ENCODE measurements at regions not wholly inside any gene's neighbourhood (a gene's known extent, or its start where the extent isn't known, plus 50 kb on each side); places are given as distances from the start of the nearest gene placed in this dataset.

GRCh38 chr5:120866997-120867396, 402.9 kb downstream of the PRR16 start:
- no peak overlapping the region for H3K4me2 ChIP-seq
- ChIA-PET POLR2A (no interaction called here), CTCF (no interaction called here)
- no peak for DNase-seq (ENCODE audit: low read depth in 1 of 2, low spot score in 1 of 2)
- no peaks in the 10 kb centered on the region for H3K4me1 ChIP-seq
- FAIRE-seq: no peak
- no peak overlapping the region for H3K27ac ChIP-seq
- TF ChIP-seq RAD21 (conservative IDR thresholded peaks at IDR 0.05 in 1 of 2, IDR thresholded peaks at IDR 0.05 in 1 of 2) (no peak), KDM5A (IDR thresholded peaks at IDR 0.05) (no peak), TFCP2L1 (CRISPR knock-in tag; IDR thresholded peaks at IDR 0.05) (no peak), NPAS2 (CRISPR knock-in tag; IDR thresholded peaks at IDR 0.05; ENCODE audit: borderline replicate concordance) (no peak), HEYL (CRISPR knock-in tag; IDR thresholded peaks at IDR 0.05) (no peak), CHD4 (IDR thresholded peaks at IDR 0.05; ENCODE audit: borderline replicate concordance) (no peak), MAFK (IDR thresholded peaks at IDR 0.05; ENCODE audit: partially characterized antibody) (no peak), JUN (IDR thresholded peaks at IDR 0.05) (no peak), SMC3 (IDR thresholded peaks at IDR 0.05) (no peak), RARB (CRISPR knock-in tag; IDR thresholded peaks at IDR 0.05) (no peak), ESRRA (IDR thresholded peaks at IDR 0.05; ENCODE audit: borderline replicate concordance, low read length) (no peak), MAZ (IDR thresholded peaks at IDR 0.05; ENCODE audit: borderline replicate concordance, low read depth, low read length) (no peak), NR3C1 (IDR thresholded peaks at IDR 0.05) (no peak), PHF8 (IDR thresholded peaks at IDR 0.05; ENCODE audit: borderline replicate concordance, low read depth) (no peak), MAX (IDR thresholded peaks at IDR 0.05) (no peak), EHF (CRISPR knock-in tag; IDR thresholded peaks at IDR 0.05) (no peak)
- TF ChIP-seq, protein P1, sequence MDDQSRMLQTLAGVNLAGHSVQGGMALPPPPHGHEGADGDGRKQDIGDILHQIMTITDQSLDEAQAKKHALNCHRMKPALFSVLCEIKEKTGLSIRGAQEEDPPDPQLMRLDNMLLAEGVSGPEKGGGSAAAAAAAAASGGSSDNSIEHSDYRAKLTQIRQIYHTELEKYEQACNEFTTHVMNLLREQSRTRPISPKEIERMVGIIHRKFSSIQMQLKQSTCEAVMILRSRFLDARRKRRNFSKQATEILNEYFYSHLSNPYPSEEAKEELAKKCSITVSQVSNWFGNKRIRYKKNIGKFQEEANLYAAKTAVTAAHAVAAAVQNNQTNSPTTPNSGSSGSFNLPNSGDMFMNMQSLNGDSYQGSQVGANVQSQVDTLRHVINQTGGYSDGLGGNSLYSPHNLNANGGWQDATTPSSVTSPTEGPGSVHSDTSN (IDR thresholded peaks at IDR 0.05): no peak
- TF ChIP-seq, protein P2, sequence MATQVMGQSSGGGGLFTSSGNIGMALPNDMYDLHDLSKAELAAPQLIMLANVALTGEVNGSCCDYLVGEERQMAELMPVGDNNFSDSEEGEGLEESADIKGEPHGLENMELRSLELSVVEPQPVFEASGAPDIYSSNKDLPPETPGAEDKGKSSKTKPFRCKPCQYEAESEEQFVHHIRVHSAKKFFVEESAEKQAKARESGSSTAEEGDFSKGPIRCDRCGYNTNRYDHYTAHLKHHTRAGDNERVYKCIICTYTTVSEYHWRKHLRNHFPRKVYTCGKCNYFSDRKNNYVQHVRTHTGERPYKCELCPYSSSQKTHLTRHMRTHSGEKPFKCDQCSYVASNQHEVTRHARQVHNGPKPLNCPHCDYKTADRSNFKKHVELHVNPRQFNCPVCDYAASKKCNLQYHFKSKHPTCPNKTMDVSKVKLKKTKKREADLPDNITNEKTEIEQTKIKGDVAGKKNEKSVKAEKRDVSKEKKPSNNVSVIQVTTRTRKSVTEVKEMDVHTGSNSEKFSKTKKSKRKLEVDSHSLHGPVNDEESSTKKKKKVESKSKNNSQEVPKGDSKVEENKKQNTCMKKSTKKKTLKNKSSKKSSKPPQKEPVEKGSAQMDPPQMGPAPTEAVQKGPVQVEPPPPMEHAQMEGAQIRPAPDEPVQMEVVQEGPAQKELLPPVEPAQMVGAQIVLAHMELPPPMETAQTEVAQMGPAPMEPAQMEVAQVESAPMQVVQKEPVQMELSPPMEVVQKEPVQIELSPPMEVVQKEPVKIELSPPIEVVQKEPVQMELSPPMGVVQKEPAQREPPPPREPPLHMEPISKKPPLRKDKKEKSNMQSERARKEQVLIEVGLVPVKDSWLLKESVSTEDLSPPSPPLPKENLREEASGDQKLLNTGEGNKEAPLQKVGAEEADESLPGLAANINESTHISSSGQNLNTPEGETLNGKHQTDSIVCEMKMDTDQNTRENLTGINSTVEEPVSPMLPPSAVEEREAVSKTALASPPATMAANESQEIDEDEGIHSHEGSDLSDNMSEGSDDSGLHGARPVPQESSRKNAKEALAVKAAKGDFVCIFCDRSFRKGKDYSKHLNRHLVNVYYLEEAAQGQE (IDR thresholded peaks at IDR 0.05): no peak
- TF ChIP-seq, protein P3, sequence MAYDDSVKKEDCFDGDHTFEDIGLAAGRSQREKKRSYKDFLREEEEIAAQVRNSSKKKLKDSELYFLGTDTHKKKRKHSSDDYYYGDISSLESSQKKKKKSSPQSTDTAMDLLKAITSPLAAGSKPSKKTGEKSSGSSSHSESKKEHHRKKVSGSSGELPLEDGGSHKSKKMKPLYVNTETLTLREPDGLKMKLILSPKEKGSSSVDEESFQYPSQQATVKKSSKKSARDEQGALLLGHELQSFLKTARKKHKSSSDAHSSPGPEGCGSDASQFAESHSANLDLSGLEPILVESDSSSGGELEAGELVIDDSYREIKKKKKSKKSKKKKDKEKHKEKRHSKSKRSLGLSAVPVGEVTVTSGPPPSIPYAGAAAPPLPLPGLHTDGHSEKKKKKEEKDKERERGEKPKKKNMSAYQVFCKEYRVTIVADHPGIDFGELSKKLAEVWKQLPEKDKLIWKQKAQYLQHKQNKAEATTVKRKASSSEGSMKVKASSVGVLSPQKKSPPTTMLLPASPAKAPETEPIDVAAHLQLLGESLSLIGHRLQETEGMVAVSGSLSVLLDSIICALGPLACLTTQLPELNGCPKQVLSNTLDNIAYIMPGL (CRISPR knock-in tag; IDR thresholded peaks at IDR 0.05; ENCODE audit: borderline replicate concordance): no peak
- TF ChIP-seq, protein P4, sequence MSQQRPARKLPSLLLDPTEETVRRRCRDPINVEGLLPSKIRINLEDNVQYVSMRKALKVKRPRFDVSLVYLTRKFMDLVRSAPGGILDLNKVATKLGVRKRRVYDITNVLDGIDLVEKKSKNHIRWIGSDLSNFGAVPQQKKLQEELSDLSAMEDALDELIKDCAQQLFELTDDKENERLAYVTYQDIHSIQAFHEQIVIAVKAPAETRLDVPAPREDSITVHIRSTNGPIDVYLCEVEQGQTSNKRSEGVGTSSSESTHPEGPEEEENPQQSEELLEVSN (IDR thresholded peaks at IDR 0.05; ENCODE audit: borderline replicate concordance, low read depth): no peak
- no peaks in the 10 kb centered on the region for H3K9me3 ChIP-seq
- no peak overlapping the region for H3K4me3 ChIP-seq
- WGBS (ENCODE audit: missing lambda C conversion rate): 80% methylated on average over 7 of the region's 7 CpGs
- no peak for ATAC-seq

DNA sequence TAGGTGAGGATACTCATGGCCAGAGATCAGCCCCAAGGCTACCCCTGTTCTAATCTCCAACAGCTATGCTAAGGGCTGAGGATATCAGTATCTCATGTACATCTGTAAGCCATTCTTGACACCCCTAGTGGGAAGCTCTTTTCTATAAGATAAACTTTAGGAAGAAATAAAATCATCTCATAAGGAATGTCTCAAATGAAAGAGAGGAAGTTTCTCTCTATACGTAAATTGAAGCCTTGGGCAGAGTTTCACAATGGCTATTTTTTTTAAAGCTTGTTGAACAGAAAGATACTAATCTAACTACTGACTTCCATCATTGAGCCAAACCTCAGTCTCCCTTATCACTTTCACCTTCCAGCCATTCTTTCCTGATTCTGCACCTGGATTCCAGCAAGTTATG, 405.7 kb downstream of the PRR16 start:
- Histone ChIP-seq H3K27ac (no peak overlapping the region), H3K4me2 (no peak overlapping the region), H3K9me3 (no peaks in the 10 kb centered on the region), H3K4me3 (no peak overlapping the region), H3K4me1 (no peaks in the 10 kb centered on the region)
- ChIA-PET CTCF (no interaction called here), POLR2A (no interaction called here)
- DNase-seq (ENCODE audit: low read depth in 1 of 2, low spot score in 1 of 2) (no peak), ATAC-seq (no peak), FAIRE-seq (no peak)
- WGBS (ENCODE audit: missing lambda C conversion rate): 85% methylated on average over 1 of the region's 1 CpG
- TF ChIP-seq, protein P1 (IDR thresholded peaks at IDR 0.05): no peak
- no peak for TF ChIP-seq RFX5 (IDR thresholded peaks at IDR 0.05)
- TF ChIP-seq FOXS1 (CRISPR knock-in tag; IDR thresholded peaks at IDR 0.05): no peak
- no peak for TF ChIP-seq EP300 (IDR thresholded peaks at IDR 0.05)
- TF ChIP-seq POLR2A (IDR thresholded peaks at IDR 0.05; ENCODE audit: low read length): no peak
- no peak for TF ChIP-seq EHF (CRISPR knock-in tag; IDR thresholded peaks at IDR 0.05)
- no peak for TF ChIP-seq SREBF2 (IDR thresholded peaks at IDR 0.05)
